ENCODE measurements at regions not wholly inside any gene's neighbourhood (a gene's known extent, or its start where the extent isn't known, plus 50 kb on each side); places are given as distances from the start of the nearest gene placed in this dataset.

GRCh38 chr1:70897273-70897672 is 150.3 kb downstream of the PTGER3 start:
- no peak for DNase-seq

GRCh38 chr1:70899735-70900134 is 147.9 kb downstream of the PTGER3 start:
- DNase-seq = no peak

- no peak for DNase-seq
Observed at GRCh38 chr1:70902211-70902610, 145.4 kb downstream of the PTGER3 start.

- DNase-seq = no peak
Observed at GRCh38 chr1:70906800-70907199, 140.8 kb downstream of the PTGER3 start.

GRCh38 chr1:70907563-70908310 is 139.9 kb downstream of the PTGER3 start:
- DNase-seq = no peak

- no peak for DNase-seq
Observed at GRCh38 chr1:70909262-70909822, 138.3 kb downstream of the PTGER3 start.

- no peak for DNase-seq
Observed at GRCh38 chr1:70910013-70910412, 137.6 kb downstream of the PTGER3 start.

- no peak for DNase-seq
Observed at GRCh38 chr1:70911861-70912260, 135.8 kb downstream of the PTGER3 start.

GRCh38 chr1:70914224-70914623 is 133.4 kb downstream of the PTGER3 start:
- no peak for DNase-seq

- no peak for DNase-seq
Observed at GRCh38 chr1:70915258-70916033, 132.2 kb downstream of the PTGER3 start.

- DNase-seq = no peak
Observed at GRCh38 chr1:70916034-70916427, 131.6 kb downstream of the PTGER3 start.

GRCh38 chr1:70919706-70920323 is 127.8 kb downstream of the PTGER3 start:
- no peak for DNase-seq

Data from kidney glomerular epithelial cell (primary cell).